Stimulated activated CD4-positive, alpha-beta T cell treated with anti-CD3 and anti-CD28 coated beads, TNF-alpha, amount 100 ng/mL, for 24 hours (primary cell): ENCODE measurements at regions not wholly inside any gene's neighbourhood (a gene's known extent, or its start where the extent isn't known, plus 50 kb on each side); places are given as distances from the start of the nearest gene placed in this dataset.

ENCODE experiments used
- DNase-seq, 3 experiments: peaks; one replicate each; pipeline ENCODE4 v3.0.0-alpha.2; 2020; ENCODE audit warnings: low read depth in 3 of 3

GRCh38 chr6:134708079-134708478, 241.8 kb downstream of the ALDH8A1 start:
- DNase-seq = no peak

GRCh38 chr6:134707342-134708031, 242.4 kb downstream of the ALDH8A1 start:
- DNase-seq = no peak

GRCh38 chr6:134706806-134707205, 243.1 kb downstream of the ALDH8A1 start:
- no peak for DNase-seq

- DNase-seq = no peak
Measured at GRCh38 chr6:134706153-134706552, 243.7 kb downstream of the ALDH8A1 start.

GRCh38 chr6:134703206-134703605, 246.7 kb downstream of the ALDH8A1 start:
- DNase-seq = no peak

GRCh38 chr6:134702279-134702678, 247.6 kb downstream of the ALDH8A1 start:
- DNase-seq = no peak

- no peak for DNase-seq
Measured at GRCh38 chr6:134701301-134701700, 248.6 kb downstream of the ALDH8A1 start.

- no peak for DNase-seq
Measured at GRCh38 chr6:134698228-134698627, 251.7 kb downstream of the ALDH8A1 start.

GRCh38 chr6:134692008-134692407, 257.9 kb downstream of the ALDH8A1 start:
- no peak for DNase-seq

- DNase-seq = no peak
Measured at GRCh38 chr6:134691180-134691579, 258.7 kb downstream of the ALDH8A1 start.

- no peak for DNase-seq
Measured at GRCh38 chr6:134690048-134690447, 259.9 kb downstream of the ALDH8A1 start.

GRCh38 chr6:134689641-134690040, 260.3 kb downstream of the ALDH8A1 start:
- DNase-seq = no peak

GRCh38 chr6:134689177-134689576, 260.7 kb downstream of the ALDH8A1 start:
- DNase-seq = no peak

- no peak for DNase-seq
Measured at GRCh38 chr6:134686071-134686470, 263.8 kb downstream of the ALDH8A1 start.

GRCh38 chr6:134684423-134684795, 265.5 kb downstream of the ALDH8A1 start:
- no peak for DNase-seq

GRCh38 chr6:134683783-134684422, 266.0 kb downstream of the ALDH8A1 start:
- no peak for DNase-seq

- DNase-seq = no peak
Measured at GRCh38 chr6:134680433-134680832, 269.5 kb downstream of the ALDH8A1 start.

- DNase-seq = no peak
Measured at GRCh38 chr6:134680021-134680420, 269.9 kb downstream of the ALDH8A1 start.

- no peak for DNase-seq
Measured at GRCh38 chr6:134678436-134678889, 271.4 kb downstream of the ALDH8A1 start.

GRCh38 chr6:134676307-134677281, 273.3 kb downstream of the ALDH8A1 start:
- no peak for DNase-seq

- DNase-seq = no peak
Measured at GRCh38 chr6:134675110-134676054, 274.5 kb downstream of the ALDH8A1 start.
